KBM-7 (cell line): ENCODE measurements at regions not wholly inside any gene's neighbourhood (a gene's known extent, or its start where the extent isn't known, plus 50 kb on each side); places are given as distances from the start of the nearest gene placed in this dataset.

ENCODE experiments used
- DNase-seq: peaks from one replicate; pipeline ENCODE4 v3.0.0-alpha.2; 2015
- in situ Hi-C: fragments of 300-500 bp; cut with MboI; formaldehyde crosslinking; loops from 2 replicates; pipeline ENCODE4 v1.14.3; 2020; ENCODE audit warnings: low sequenced_read_pairs, low pct_unique_long_range_greater_than_20kb, mixed read lengths

- DNase-seq = no peak
- in situ Hi-C loops = no loop called here
These were observed 102.6 kb upstream of the PRR20G start for GRCh38 chr3:127390365-127391025.

- in situ Hi-C loops = no loop called here
These were observed 102.1 kb upstream of the PRR20G start for GRCh38 chr3:127389913-127390312.

GRCh38 chr3:127389420-127389819 is 101.6 kb upstream of the PRR20G start:
- in situ Hi-C loops = no loop called here
- no peak for DNase-seq

More at GRCh38 chr3:127389913-127390312, 102.1 kb upstream of the PRR20G start:
- no peak for DNase-seq

- in situ Hi-C loops = no loop called here
- DNase-seq = no peak
These were observed 100.6 kb upstream of the PRR20G start for GRCh38 chr3:127388427-127388826.

- in situ Hi-C loops = no loop called here
- no peak for DNase-seq
These were observed 99.8 kb upstream of the PRR20G start for GRCh38 chr3:127387556-127388153.

GRCh38 chr3:127387119-127387518 is 99.3 kb upstream of the PRR20G start:
- no peak for DNase-seq
- in situ Hi-C loops = no loop called here

GRCh38 chr3:127386490-127386889 is 98.6 kb upstream of the PRR20G start:
- in situ Hi-C loops = no loop called here
- DNase-seq = no peak

GRCh38 chr3:127385540-127385870 is 97.7 kb upstream of the PRR20G start:
- in situ Hi-C loops = no loop called here
- no peak for DNase-seq

- no peak for DNase-seq
- in situ Hi-C loops = no loop called here
These were observed 97.1 kb upstream of the PRR20G start for GRCh38 chr3:127384717-127385539.

- in situ Hi-C loops = no loop called here
- DNase-seq = no peak
These were observed 95.9 kb upstream of the PRR20G start for GRCh38 chr3:127383656-127384179.

- in situ Hi-C loops = no loop called here
- DNase-seq = no peak
These were observed 90.2 kb upstream of the PRR20G start for GRCh38 chr3:127377801-127378655.

- no peak for DNase-seq
- in situ Hi-C loops = no loop called here
These were observed 87.5 kb upstream of the PRR20G start for GRCh38 chr3:127375151-127375930.

- in situ Hi-C loops = no loop called here
- DNase-seq = peak; percentile 13
These were observed 86.5 kb upstream of the PRR20G start for GRCh38 chr3:127374086-127375010.

GRCh38 chr3:127373441-127374085 is 85.7 kb upstream of the PRR20G start:
- in situ Hi-C loops = no loop called here
- no peak for DNase-seq

GRCh38 chr3:127371846-127372245 is 84.0 kb upstream of the PRR20G start:
- no peak for DNase-seq
- in situ Hi-C loops = no loop called here

GRCh38 chr3:127371334-127371733 is 83.5 kb upstream of the PRR20G start:
- in situ Hi-C loops = no loop called here
- no peak for DNase-seq

- in situ Hi-C loops = no loop called here
- no peak for DNase-seq
These were observed 83.1 kb upstream of the PRR20G start for GRCh38 chr3:127370906-127371305.
